RPMI8226 (cell line): ENCODE measurements at regions not wholly inside any gene's neighbourhood (a gene's known extent, or its start where the extent isn't known, plus 50 kb on each side); places are given as distances from the start of the nearest gene placed in this dataset.
A peak's percentile ranks its signal among the peaks of the same experiment; 100 is the strongest.

Source experiments
- DNase-seq: peaks from one replicate; pipeline ENCODE4 v3.0.0-alpha.2; 2015

- DNase-seq = peak; percentile 56
Observed at GRCh38 chr18:69217196-69218000, 183.3 kb upstream of the DOK6 start.

GRCh38 chr18:69220529-69220928, 180.2 kb upstream of the DOK6 start:
- no peak for DNase-seq

- DNase-seq = no peak
Observed at GRCh38 chr18:69222089-69222488, 178.6 kb upstream of the DOK6 start.

- DNase-seq = no peak
Observed at GRCh38 chr18:69226971-69227370, 173.7 kb upstream of the DOK6 start.

GRCh38 chr18:69230204-69230603, 170.5 kb upstream of the DOK6 start:
- DNase-seq = no peak

GRCh38 chr18:69233465-69234054, 167.1 kb upstream of the DOK6 start:
- DNase-seq = no peak

- no peak for DNase-seq
Observed at GRCh38 chr18:69239849-69240674, 160.6 kb upstream of the DOK6 start.

GRCh38 chr18:69246027-69246426, 154.7 kb upstream of the DOK6 start:
- DNase-seq = no peak

GRCh38 chr18:69250305-69251151, 150.2 kb upstream of the DOK6 start:
- DNase-seq = peak; percentile 22

- no peak for DNase-seq
Observed at GRCh38 chr18:69257861-69258458, 142.7 kb upstream of the DOK6 start.

- DNase-seq = no peak
Observed at GRCh38 chr18:69259282-69259681, 141.4 kb upstream of the DOK6 start.

GRCh38 chr18:69261406-69261805, 139.3 kb upstream of the DOK6 start:
- peak; percentile 24 for DNase-seq

GRCh38 chr18:69265656-69266055, 135.0 kb upstream of the DOK6 start:
- DNase-seq = no peak

GRCh38 chr18:69267895-69268294, 132.8 kb upstream of the DOK6 start:
- DNase-seq = no peak

- no peak for DNase-seq
Observed at GRCh38 chr18:69282371-69282770, 118.3 kb upstream of the DOK6 start.

GRCh38 chr18:69291044-69291443, 109.6 kb upstream of the DOK6 start:
- DNase-seq = no peak

GRCh38 chr18:69291755-69292154, 108.9 kb upstream of the DOK6 start:
- DNase-seq = no peak

- DNase-seq = no peak
Observed at GRCh38 chr18:69300185-69300584, 100.5 kb upstream of the DOK6 start.

GRCh38 chr18:69308619-69309018, 92.1 kb upstream of the DOK6 start:
- no peak for DNase-seq

GRCh38 chr18:69326094-69326493, 74.6 kb upstream of the DOK6 start:
- no peak for DNase-seq

GRCh38 chr18:69328086-69328485, 72.6 kb upstream of the DOK6 start:
- DNase-seq = no peak

GRCh38 chr18:69330385-69331005, 70.2 kb upstream of the DOK6 start:
- DNase-seq = no peak
